Mesodermal cell (in vitro differentiated cells): ENCODE measurements at regions not wholly inside any gene's neighbourhood (a gene's known extent, or its start where the extent isn't known, plus 50 kb on each side); places are given as distances from the start of the nearest gene placed in this dataset.

Experiments
- H3K27ac ChIP-seq: 2 replicates; pipeline ENCODE4 v1.7.0; 2013; ENCODE audit warnings: mild to moderate bottlenecking, low read depth, low read length, moderate library complexity; ENCODE audit not compliant: severe bottlenecking
- H3K36me3 ChIP-seq: 2 replicates; pipeline ENCODE4 v1.7.1; 2013; ENCODE audit warnings: mild to moderate bottlenecking, low read length, moderate library complexity; ENCODE audit not compliant: control insufficient read depth, insufficient read depth
- H3K4me1 ChIP-seq: one replicate; pipeline ENCODE4 v1.7.1; 2013; ENCODE audit warnings: mild to moderate bottlenecking, low read length; ENCODE audit not compliant: insufficient read depth, control insufficient read depth, poor library complexity, severe bottlenecking
- H3K4me3 ChIP-seq: 2 replicates; pipeline ENCODE4 v1.7.0; 2013; ENCODE audit warnings: low read length, control low read depth, mild to moderate bottlenecking; ENCODE audit not compliant: insufficient read depth, poor library complexity, severe bottlenecking; ENCODE audit errors: extremely low read depth
- H3K9me3 ChIP-seq: 2 replicates; pipeline ENCODE4 v1.7.1; 2013; ENCODE audit warnings: mild to moderate bottlenecking, low read length, moderate library complexity; ENCODE audit not compliant: control insufficient read depth
- WGBS, 2 experiments: methylation state at CpG; one replicate each; pipeline ENCODE4 v1.1.5; 2013; ENCODE audit warnings: missing lambda C conversion rate in 2 of 2; ENCODE audit not compliant: insufficient coverage in 2 of 2; 5-methylcytosine and 5-hydroxymethylcytosine counted together

DNA sequence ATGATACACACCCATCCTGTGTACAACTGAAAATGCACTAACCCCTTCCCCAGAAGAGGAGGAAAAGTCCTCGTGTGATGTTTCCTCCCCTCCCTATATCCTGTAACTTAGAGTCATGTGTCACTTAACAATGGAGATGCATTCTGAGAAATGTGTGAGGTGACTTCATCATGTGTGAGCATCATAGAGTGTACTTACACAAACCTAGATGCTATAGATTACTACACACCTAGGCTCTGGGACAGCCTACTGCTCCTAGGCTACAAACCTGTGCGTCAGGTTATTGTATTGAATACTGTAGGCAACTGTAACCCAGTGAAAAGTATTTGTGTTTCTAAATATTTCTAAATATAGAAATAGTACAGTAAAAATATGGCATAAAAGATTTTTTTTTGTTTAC, 98.6 kb upstream of the FAM180A start:
- H3K4me3 ChIP-seq, result no peak overlapping the region
- WGBS, 2 experiments, result no CpG with 5 or more reads among the region's 2 CpGs
- H3K9me3 ChIP-seq, result no peaks in the 10 kb centered on the region
- H3K36me3 ChIP-seq, result no peaks in the 10 kb centered on the region
- no peak overlapping the region for H3K27ac ChIP-seq
- H3K4me1 ChIP-seq, result no peaks in the 10 kb centered on the region

DNA sequence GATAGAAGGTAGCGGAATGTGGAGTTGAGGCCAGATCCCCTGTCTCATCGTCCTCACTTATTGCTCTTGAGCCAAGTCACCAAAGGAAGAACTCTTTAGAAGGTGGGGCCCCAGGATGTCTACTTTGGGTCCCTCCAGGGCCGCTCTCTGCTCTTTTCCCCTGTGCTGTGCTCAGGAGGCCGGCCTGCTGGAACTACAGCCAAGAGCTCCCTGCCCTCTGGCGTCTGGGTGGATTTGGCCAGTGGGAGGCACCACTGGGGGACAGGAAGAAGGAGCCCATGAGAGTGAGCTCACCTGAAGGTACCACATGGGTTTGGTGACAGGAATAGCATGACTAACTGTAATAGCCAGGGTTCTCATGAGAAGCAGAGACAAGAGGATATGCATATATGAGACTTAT, 97.7 kb upstream of the FAM180A start:
- H3K9me3 ChIP-seq, result no peaks in the 10 kb centered on the region
- no peaks in the 10 kb centered on the region for H3K4me1 ChIP-seq
- H3K27ac ChIP-seq, result no peak overlapping the region
- 83 to 87% methylated on average over 2 to 3 of the region's 5 CpGs for WGBS, 2 experiments
- H3K4me3 ChIP-seq, result no peak overlapping the region
- H3K36me3 ChIP-seq, result no peaks in the 10 kb centered on the region

DNA sequence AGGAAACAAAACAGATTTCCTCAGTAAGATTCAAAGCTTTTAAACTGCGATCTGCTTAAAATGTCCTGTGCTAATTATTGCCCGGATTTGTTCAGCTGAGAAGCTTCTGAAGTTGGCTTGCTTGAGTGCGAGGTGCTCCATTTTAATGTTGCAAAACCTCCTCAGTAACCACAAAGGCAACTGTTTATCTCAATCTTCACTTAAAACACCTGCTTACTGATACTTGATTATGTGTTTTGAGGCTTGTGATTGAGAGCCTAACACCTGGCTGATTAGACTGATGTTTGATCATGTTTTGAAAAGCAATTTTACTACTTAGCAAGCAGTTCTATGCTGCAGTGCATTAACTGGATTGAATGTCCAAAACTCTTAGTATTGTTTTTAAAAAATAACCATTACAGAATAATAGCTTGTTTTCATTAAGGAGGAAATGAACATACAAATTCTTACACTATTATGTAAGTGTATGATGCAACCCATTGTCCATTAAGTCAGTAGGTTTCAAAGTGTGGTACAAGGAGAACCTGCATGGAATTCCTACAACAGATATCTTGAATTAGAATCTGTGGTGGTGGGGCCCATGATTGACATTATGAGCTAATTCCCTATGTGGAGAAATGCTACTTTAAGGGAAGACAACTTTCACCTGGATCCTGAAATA, 96.9 kb upstream of the FAM180A start:
- Histone ChIP-seq H3K9me3 (no peaks in the 10 kb centered on the region), H3K36me3 (no peaks in the 10 kb centered on the region)
- WGBS, 2 experiments, result 80 to 88% methylated on average over 2 of the region's 3 CpGs

DNA sequence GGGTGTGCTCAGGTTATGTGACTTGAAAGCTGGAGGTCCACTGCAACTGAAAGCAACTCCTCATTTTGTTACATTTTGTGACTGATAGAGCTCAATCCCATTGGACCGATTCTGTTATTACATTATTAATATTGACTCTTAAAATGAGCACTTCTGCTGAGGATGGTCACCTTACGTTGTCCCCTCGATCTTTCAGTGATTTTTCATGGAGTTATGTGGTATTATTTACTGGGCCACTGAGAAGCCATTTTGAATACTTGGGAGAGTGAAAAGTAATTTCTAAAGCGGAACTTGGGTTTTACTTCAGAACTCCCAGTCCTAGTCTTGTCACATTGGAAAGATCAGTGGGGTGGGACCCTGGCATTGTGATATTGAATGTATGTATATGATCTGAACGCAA, 96.3 kb upstream of the FAM180A start:
- 93 to 100% methylated on average over 2 to 3 of the region's 5 CpGs for WGBS, 2 experiments
- Histone ChIP-seq H3K4me1 (no peaks in the 10 kb centered on the region), H3K9me3 (no peaks in the 10 kb centered on the region), H3K27ac (no peak overlapping the region), H3K4me3 (no peak overlapping the region), H3K36me3 (no peaks in the 10 kb centered on the region)

More for the DNA sequence above, 96.9 kb upstream of the FAM180A start:
- Histone ChIP-seq H3K27ac (no peak overlapping the region), H3K4me3 (no peak overlapping the region), H3K4me1 (no peaks in the 10 kb centered on the region)

DNA sequence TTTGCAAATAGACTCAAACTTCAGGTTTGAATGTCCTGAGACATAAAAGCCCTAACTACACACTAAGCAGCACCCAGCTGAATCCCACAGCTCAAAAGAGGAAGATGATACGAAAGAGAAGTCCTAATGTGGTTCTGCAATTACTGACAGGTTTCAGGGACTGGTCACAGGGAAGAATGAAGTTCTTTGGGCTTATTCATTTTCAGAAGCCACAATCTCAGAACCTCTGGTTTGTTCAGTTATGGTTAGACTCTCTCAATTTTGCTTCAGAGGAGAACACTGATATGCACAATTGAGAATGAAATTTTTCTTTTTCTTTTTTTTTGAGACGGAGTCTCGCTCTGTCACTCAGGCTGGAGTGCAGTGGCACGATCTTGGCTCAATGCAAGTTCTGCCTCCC, 94.6 kb upstream of the FAM180A start:
- Histone ChIP-seq H3K27ac (no peak overlapping the region), H3K36me3 (no peaks in the 10 kb centered on the region), H3K4me3 (no peak overlapping the region), H3K9me3 (no peaks in the 10 kb centered on the region), H3K4me1 (no peaks in the 10 kb centered on the region)
- 94 to 100% methylated on average over 2 to 3 of the region's 4 CpGs for WGBS, 2 experiments

DNA sequence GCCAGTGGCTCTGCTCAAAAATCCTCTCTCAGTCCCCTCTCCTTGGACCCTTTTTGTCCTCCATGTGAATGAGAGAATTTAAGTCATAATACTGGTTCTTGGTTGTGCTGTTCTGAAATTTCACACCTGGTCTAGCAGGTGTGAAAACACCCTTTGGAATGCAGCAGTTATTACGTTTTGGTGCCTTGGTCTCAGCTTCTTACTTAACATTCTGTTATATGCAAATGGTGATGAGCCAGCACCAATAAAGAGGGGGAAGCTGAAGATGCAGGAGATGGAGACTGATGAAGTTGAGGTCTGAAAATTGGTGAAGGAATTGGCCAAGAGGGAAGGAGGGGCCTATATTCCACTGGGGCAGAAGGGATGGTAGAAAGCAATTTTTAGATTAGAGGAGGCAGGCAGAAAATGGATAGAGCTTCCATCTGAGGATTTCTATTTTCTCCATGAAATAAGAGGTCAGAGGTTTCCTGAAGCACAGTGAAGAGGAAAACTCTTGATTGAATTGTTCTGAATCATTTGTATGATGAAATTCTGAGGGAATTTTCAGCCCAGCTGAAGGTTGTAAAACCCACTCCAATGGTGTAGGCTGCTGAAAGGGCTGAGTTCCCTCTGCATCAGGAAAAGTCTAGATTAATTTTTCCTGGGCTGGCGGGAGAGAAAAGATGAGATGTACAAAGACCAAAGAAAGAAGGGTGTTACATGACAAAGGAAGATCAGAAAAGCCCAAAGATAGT, 94.0 kb upstream of the FAM180A start:
- Histone ChIP-seq H3K36me3 (no peaks in the 10 kb centered on the region), H3K9me3 (no peaks in the 10 kb centered on the region), H3K4me3 (no peak overlapping the region), H3K4me1 (no peaks in the 10 kb centered on the region), H3K27ac (no peak overlapping the region)
- WGBS, 2 experiments, result 70 to 80% methylated on average over 2 of the region's 2 CpGs

DNA sequence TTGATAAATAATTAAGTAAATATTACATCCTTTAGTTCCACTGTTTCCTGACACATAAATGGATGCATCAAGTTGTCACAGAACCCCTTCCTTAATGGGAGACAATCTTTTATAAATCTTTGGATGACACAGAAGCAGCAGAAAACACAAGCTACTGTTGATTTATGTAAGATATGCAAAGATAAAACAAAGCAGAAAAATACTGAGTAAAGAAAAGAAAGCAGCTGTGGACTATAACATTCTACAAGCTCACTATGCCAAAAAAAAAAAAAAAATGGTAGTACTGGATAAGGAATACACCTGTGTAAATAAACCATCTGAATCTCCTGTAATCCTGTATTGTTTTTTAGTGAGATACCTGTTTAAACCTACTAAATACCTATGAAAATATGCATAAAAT, 92.0 kb upstream of the FAM180A start:
- H3K4me1 ChIP-seq, result no peaks in the 10 kb centered on the region
- no peak overlapping the region for H3K27ac ChIP-seq
- no peak overlapping the region for H3K4me3 ChIP-seq
- H3K9me3 ChIP-seq, result no peaks in the 10 kb centered on the region
- H3K36me3 ChIP-seq, result no peaks in the 10 kb centered on the region

DNA sequence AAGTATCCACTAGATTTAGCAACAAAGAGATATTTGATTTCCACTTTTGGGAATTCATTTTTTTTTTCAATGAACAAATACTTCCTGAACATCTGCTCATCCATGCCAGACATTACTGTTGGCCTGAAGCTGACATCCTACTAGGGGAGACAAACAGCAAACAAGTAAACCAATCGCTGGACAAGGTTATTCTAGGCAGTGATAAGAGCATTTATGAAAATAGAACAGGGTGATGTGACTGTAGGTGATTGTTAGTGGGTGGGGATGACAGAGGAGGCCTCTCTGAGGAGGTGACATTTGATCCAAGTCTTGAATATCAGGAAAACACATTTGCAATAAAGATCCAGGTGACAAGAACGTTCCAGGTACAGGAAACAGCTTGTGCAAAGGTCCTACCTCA, 89.1 kb upstream of the FAM180A start:
- no peak overlapping the region for H3K4me3 ChIP-seq
- no peak overlapping the region for H3K27ac ChIP-seq
- WGBS, 2 experiments, result 79 to 89% methylated on average over 2 of the region's 2 CpGs
- H3K9me3 ChIP-seq, result no peaks in the 10 kb centered on the region
- H3K36me3 ChIP-seq, result no peaks in the 10 kb centered on the region
- no peaks in the 10 kb centered on the region for H3K4me1 ChIP-seq

DNA sequence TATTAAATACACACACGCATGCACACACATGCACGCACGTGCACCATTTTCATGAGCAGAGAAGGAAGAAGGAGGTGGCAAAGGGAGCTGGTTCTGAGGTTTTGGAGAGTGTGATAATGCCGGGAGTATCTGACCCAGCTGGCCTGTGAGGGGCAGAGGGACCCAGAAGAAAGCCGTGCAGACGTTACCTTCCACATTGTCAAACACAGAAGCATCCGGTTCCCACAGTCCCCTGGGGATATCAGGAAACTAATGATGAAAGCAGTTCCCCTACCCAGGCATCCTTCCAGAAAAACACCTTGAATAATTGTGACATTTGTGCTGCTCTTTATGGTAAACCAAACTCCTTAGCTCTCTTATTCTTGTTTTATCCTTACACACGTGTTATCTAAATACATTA, 85.7 kb upstream of the FAM180A start:
- no peaks in the 10 kb centered on the region for H3K4me1 ChIP-seq
- no peak overlapping the region for H3K4me3 ChIP-seq
- WGBS, 2 experiments, result 59 to 69% methylated on average over 3 to 6 of the region's 8 CpGs
- no peaks in the 10 kb centered on the region for H3K9me3 ChIP-seq
- H3K27ac ChIP-seq, result no peak overlapping the region
- H3K36me3 ChIP-seq, result no peaks in the 10 kb centered on the region

DNA sequence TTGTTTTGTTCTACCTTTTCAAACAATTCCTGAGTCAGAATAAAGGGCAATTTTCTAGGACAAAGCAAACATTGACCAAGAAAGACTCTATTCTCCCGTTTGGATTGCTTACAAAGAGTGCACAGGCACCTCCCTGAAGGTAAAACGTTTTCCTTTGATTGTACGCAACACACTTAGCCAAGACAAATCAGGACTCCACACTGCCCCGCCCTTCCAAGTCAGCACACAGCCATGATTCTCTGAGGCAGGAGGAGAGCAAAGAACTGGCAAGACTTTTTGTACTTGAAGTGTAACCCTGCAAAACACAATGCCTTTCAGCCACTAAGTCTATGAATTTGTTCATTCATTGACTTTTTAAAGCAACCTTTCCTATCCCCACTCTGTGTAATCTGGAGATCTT, 85.0 kb upstream of the FAM180A start:
- Histone ChIP-seq H3K9me3 (no peaks in the 10 kb centered on the region), H3K4me1 (no peaks in the 10 kb centered on the region), H3K36me3 (no peaks in the 10 kb centered on the region), H3K4me3 (no peak overlapping the region), H3K27ac (no peak overlapping the region)
- 69 to 81% methylated on average over 4 of the region's 4 CpGs for WGBS, 2 experiments

DNA sequence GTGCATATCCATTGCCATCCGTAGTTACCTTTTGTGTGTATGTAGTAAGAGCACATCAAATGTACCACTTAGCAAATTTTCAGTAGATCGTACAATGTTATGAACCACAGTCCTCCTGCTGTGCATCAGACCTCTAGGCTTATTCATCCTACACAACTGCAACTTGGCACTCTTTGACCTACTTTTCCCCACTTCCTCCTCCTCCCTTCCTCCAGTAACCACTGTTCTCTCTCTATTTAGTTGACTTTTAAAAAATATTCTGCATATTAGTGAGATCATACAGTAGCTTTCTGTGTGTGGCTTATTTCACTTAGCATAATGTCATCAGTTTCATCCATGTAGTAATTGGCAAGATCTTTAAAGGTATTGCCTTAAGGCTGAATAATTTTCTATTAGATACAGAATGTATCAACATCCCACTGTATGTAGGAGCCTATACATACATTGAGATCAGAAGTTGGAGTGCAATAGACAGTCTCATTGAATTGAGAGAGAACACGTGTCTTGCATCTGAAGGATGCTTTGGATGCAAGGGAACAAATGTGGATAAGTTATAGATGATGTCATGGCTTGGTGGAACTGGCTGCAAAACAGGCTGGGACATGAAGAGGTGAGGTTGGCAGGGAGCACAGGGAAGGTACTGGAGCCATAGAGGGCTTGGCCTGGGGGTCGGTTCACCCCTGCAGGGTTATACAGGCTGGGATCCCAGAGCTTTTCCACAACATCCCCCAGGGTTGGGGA, 83.0 kb upstream of the FAM180A start:
- Histone ChIP-seq H3K36me3 (no peaks in the 10 kb centered on the region), H3K4me1 (no peaks in the 10 kb centered on the region), H3K4me3 (no peak overlapping the region), H3K9me3 (no peaks in the 10 kb centered on the region), H3K27ac (no peak overlapping the region)
- WGBS, 2 experiments, result 89 to 100% methylated on average over 1 to 2 of the region's 4 CpGs
